K562 (cell line): ENCODE measurements at regions not wholly inside any gene's neighbourhood (a gene's known extent, or its start where the extent isn't known, plus 50 kb on each side); places are given as distances from the start of the nearest gene placed in this dataset.

Experiments used
- BCL6 ChIP-seq: fragments of 250-450 bp; sonication (Bioruptor Pico); IDR thresholded peaks from 2 replicates; pipeline ENCODE4 v1.4.0; 2020
- BDP1 ChIP-seq: IDR thresholded peaks from 3 replicates; pipeline ENCODE4 v1.6.1; 2011; ENCODE audit not compliant: insufficient read length, insufficient read depth
- CXXC5 ChIP-seq: fragments of 250-450 bp; sonication (Bioruptor Pico); IDR thresholded peaks from 2 replicates; pipeline ENCODE4 v1.8.0; 2022; ENCODE audit warnings: inconsistent platforms, mild to moderate bottlenecking, moderate library complexity
- EGR1 ChIP-seq: fragments of 450-650 bp; conservative IDR thresholded peaks from 2 replicates; pipeline ENCODE4 v1.6.1; 2017; ENCODE audit warnings: mild to moderate bottlenecking
- NCOA6 ChIP-seq: fragments of 450-650 bp; IDR thresholded peaks from 2 replicates; pipeline ENCODE4 v1.6.1; 2017; ENCODE audit warnings: mild to moderate bottlenecking
- NFXL1 ChIP-seq: fragments of 450-650 bp; formaldehyde crosslinking; IDR thresholded peaks from 2 replicates; pipeline ENCODE4 v1.4.0; 2021; ENCODE audit warnings: mild to moderate bottlenecking
- NR2C2 ChIP-seq, 2 experiments: fragments of 200-800 bp in 1 of 2; sonication (Bioruptor generic) in 1 of 2; sonication (generic) in 1 of 2; formaldehyde crosslinking in 1 of 2; IDR thresholded peaks; 2 replicates each; pipeline versions ENCODE4 v1.6.1 to v1.8.0; 2016 to 2022; ENCODE audit warnings: mild to moderate bottlenecking in 1 of 2, missing compliant biosample characterization in 1 of 2, missing genetic modification characterization in 1 of 2, missing genetic modification reagents in 1 of 2
- POLR2AphosphoS2 ChIP-seq: IDR thresholded peaks from 2 replicates; pipeline ENCODE4 v1.6.1; 2012; ENCODE audit warnings: low read length, improper control_type of control experiment
- POU5F1 ChIP-seq: fragments of 150-350 bp; IDR thresholded peaks from 2 replicates; pipeline ENCODE4 v1.6.1; 2014; ENCODE audit warnings: borderline replicate concordance, low read length, low read depth, mild to moderate bottlenecking; ENCODE audit not compliant: partially characterized antibody
- PTRF ChIP-seq: fragments of 450-650 bp; IDR thresholded peaks from 2 replicates; pipeline ENCODE4 v1.6.1; 2016; ENCODE audit warnings: mild to moderate bottlenecking, missing genetic modification characterization, missing compliant biosample characterization
- STAG1 ChIP-seq: sonication (generic); formaldehyde crosslinking; IDR thresholded peaks from 2 replicates; pipeline ENCODE4 v1.5.0; 2020; ENCODE audit warnings: missing genetic modification reagents, borderline replicate concordance
- TAF7 ChIP-seq: fragments of 450-650 bp; IDR thresholded peaks from 2 replicates; pipeline ENCODE4 v1.6.1; 2016; ENCODE audit warnings: missing genetic modification characterization, missing compliant biosample characterization
- ZC3H4 ChIP-seq: sonication (generic); formaldehyde crosslinking; IDR thresholded peaks from 2 replicates; pipeline ENCODE4 v1.9.0; 2021; ENCODE audit warnings: missing genetic modification reagents, borderline replicate concordance
- ZNF124 ChIP-seq: sonication (generic); formaldehyde crosslinking; IDR thresholded peaks from 2 replicates; pipeline ENCODE4 v1.8.1; 2022; ENCODE audit warnings: missing genetic modification reagents
- TF ChIP-seq, protein P1 (sequence below): fragments of 450-650 bp; formaldehyde crosslinking; conservative IDR thresholded peaks from 2 replicates; pipeline ENCODE4 v1.4.0; 2022; ENCODE audit warnings: mild to moderate bottlenecking, missing genetic modification characterization
- TF ChIP-seq, protein P2 (sequence below): fragments of 250-450 bp; sonication (Bioruptor Pico); IDR thresholded peaks from 2 replicates; pipeline ENCODE4 v1.8.0; 2021; ENCODE audit warnings: moderate library complexity, mild to moderate bottlenecking, inconsistent platforms
- TF ChIP-seq, protein P3 (sequence below): fragments of 250-450 bp; sonication (Bioruptor Pico); IDR thresholded peaks from 2 replicates; pipeline ENCODE4 v1.5.0; 2020; ENCODE audit warnings: mild to moderate bottlenecking, borderline replicate concordance
- TF ChIP-seq, protein P4 (sequence below): IDR thresholded peaks from 2 replicates; pipeline ENCODE4 v1.6.1; 2011; ENCODE audit not compliant: insufficient read length; ENCODE audit errors: extremely low read depth
- TF ChIP-seq, protein P5 (sequence below): fragments of 450-650 bp; IDR thresholded peaks from 2 replicates; pipeline ENCODE4 v1.7.1; 2018; ENCODE audit warnings: mild to moderate bottlenecking, low read depth; ENCODE audit not compliant: partially characterized antibody

DNA sequence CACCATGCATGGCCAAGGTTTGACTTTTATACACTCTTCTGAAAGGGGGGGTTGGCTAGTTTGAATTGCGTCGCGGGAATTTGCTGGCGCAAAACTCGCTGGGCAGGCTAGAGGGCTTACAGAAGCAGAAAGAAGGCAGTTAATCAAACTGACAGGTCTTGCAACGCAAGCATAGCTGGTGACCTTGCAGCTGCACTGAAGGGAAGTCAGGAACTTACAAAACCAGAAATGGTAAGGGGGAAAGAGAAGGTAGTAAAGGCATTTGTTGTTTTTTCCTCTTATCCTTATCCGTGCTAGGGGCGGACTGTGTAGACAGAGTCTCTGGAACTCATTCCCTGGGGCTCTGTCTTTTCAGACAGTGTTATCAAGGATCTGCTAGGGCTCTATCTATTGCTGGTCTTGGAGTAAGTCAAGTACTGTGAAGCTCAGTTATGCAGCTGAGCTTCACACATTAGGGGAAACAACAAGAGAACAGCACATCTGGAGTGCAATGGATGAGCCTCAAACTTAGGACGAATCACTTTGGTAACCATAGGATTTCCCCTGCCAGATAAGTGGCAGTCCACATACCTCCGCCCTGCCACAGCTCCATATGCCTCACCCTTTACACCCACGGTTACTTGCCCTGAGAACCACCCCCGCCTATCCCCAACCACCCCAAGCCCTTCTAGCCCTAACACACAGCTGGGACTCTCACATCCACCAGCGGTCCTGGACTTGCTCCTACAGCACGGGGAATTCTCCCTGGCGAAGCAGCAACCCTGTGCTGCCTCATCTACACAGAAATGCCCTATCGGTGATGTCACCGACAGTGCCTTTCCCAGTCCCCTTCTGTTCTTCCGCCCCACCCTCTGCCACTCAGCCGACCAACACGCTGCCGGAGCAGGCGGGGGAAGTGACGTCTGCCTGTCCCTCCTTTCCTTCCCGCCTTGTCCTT is 251.4 kb downstream of the FAM72C start (continued):
- no peak for TF ChIP-seq STAG1 (CRISPR knock-in tag)
- TF ChIP-seq POLR2AphosphoS2, result peak; percentile 78; the same call in 1 of the 2 replicates
- TF ChIP-seq BDP1, result no peak
- TF ChIP-seq, protein P1, sequence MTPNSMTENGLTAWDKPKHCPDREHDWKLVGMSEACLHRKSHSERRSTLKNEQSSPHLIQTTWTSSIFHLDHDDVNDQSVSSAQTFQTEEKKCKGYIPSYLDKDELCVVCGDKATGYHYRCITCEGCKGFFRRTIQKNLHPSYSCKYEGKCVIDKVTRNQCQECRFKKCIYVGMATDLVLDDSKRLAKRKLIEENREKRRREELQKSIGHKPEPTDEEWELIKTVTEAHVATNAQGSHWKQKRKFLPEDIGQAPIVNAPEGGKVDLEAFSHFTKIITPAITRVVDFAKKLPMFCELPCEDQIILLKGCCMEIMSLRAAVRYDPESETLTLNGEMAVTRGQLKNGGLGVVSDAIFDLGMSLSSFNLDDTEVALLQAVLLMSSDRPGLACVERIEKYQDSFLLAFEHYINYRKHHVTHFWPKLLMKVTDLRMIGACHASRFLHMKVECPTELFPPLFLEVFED, result peak; percentile 99
- TF ChIP-seq, protein P2, sequence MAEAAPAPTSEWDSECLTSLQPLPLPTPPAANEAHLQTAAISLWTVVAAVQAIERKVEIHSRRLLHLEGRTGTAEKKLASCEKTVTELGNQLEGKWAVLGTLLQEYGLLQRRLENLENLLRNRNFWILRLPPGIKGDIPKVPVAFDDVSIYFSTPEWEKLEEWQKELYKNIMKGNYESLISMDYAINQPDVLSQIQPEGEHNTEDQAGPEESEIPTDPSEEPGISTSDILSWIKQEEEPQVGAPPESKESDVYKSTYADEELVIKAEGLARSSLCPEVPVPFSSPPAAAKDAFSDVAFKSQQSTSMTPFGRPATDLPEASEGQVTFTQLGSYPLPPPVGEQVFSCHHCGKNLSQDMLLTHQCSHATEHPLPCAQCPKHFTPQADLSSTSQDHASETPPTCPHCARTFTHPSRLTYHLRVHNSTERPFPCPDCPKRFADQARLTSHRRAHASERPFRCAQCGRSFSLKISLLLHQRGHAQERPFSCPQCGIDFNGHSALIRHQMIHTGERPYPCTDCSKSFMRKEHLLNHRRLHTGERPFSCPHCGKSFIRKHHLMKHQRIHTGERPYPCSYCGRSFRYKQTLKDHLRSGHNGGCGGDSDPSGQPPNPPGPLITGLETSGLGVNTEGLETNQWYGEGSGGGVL, result no peak
- TF ChIP-seq TAF7, result no peak
- TF ChIP-seq, protein P3, sequence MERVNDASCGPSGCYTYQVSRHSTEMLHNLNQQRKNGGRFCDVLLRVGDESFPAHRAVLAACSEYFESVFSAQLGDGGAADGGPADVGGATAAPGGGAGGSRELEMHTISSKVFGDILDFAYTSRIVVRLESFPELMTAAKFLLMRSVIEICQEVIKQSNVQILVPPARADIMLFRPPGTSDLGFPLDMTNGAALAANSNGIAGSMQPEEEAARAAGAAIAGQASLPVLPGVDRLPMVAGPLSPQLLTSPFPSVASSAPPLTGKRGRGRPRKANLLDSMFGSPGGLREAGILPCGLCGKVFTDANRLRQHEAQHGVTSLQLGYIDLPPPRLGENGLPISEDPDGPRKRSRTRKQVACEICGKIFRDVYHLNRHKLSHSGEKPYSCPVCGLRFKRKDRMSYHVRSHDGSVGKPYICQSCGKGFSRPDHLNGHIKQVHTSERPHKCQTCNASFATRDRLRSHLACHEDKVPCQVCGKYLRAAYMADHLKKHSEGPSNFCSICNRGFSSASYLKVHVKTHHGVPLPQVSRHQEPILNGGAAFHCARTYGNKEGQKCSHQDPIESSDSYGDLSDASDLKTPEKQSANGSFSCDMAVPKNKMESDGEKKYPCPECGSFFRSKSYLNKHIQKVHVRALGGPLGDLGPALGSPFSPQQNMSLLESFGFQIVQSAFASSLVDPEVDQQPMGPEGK (CRISPR knock-in tag), result no peak
- TF ChIP-seq BCL6, result no peak
- no peak for TF ChIP-seq POU5F1
- TF ChIP-seq, protein P4, sequence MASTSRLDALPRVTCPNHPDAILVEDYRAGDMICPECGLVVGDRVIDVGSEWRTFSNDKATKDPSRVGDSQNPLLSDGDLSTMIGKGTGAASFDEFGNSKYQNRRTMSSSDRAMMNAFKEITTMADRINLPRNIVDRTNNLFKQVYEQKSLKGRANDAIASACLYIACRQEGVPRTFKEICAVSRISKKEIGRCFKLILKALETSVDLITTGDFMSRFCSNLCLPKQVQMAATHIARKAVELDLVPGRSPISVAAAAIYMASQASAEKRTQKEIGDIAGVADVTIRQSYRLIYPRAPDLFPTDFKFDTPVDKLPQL, result peak; percentile 89
- no peak for TF ChIP-seq NFXL1 (CRISPR knock-in tag)
- TF ChIP-seq ZC3H4, result peak; percentile 86
- no peak for TF ChIP-seq NR2C2 (CRISPR knock-in tag; IDR thresholded peaks at IDR 0.05)
- TF ChIP-seq NR2C2 (tag; IDR thresholded peaks at IDR 0.05), result peak; percentile 34
- no peak for TF ChIP-seq ZNF124 (CRISPR knock-in tag)
- no peak for TF ChIP-seq PTRF (tag)
- TF ChIP-seq EGR1, result peak; percentile 59
- no peak for TF ChIP-seq NCOA6
- peak; percentile 46 for TF ChIP-seq CXXC5
- TF ChIP-seq, protein P5, sequence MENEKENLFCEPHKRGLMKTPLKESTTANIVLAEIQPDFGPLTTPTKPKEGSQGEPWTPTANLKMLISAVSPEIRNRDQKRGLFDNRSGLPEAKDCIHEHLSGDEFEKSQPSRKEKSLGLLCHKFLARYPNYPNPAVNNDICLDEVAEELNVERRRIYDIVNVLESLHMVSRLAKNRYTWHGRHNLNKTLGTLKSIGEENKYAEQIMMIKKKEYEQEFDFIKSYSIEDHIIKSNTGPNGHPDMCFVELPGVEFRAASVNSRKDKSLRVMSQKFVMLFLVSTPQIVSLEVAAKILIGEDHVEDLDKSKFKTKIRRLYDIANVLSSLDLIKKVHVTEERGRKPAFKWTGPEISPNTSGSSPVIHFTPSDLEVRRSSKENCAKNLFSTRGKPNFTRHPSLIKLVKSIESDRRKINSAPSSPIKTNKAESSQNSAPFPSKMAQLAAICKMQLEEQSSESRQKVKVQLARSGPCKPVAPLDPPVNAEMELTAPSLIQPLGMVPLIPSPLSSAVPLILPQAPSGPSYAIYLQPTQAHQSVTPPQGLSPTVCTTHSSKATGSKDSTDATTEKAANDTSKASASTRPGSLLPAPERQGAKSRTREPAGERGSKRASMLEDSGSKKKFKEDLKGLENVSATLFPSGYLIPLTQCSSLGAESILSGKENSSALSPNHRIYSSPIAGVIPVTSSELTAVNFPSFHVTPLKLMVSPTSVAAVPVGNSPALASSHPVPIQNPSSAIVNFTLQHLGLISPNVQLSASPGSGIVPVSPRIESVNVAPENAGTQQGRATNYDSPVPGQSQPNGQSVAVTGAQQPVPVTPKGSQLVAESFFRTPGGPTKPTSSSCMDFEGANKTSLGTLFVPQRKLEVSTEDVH, result peak; percentile 76
